Uterus (tissue), 3 donors: ENCODE measurements at regions not wholly inside any gene's neighbourhood (a gene's known extent, or its start where the extent isn't known, plus 50 kb on each side); places are given as distances from the start of the nearest gene placed in this dataset.

Source experiments
- DNase-seq, 2 donors: peaks; one replicate each; pipeline ENCODE4 v3.0.0-alpha.2; 2019 to 2020
- H3K27ac ChIP-seq, 2 donors: fragments of 200-600 bp; sonication (generic); 1 replicate in 1 of 2; 2 replicates in 1 of 2; pipeline ENCODE4 v1.5.1; 2016 to 2018
- H3K27me3 ChIP-seq, 2 donors: fragments of 200-600 bp; sonication (generic); one replicate each; pipeline ENCODE4 v1.5.1; 2018 to 2019; ENCODE audit warnings: control low read depth in 1 of 2
- H3K36me3 ChIP-seq, 2 donors: fragments of 200-600 bp; sonication (generic); one replicate each; pipeline ENCODE4 v1.5.1; 2019; ENCODE audit warnings: control low read depth in 1 of 2
- H3K4me1 ChIP-seq, 2 donors: fragments of 200-600 bp; sonication (generic); one replicate each; pipeline ENCODE4 v1.5.1; 2018 to 2019; ENCODE audit warnings: control low read depth in 1 of 2
- H3K4me3 ChIP-seq, 2 donors: fragments of 200-600 bp; sonication (generic); 1 replicate in 1 of 2; 2 replicates in 1 of 2; pipeline ENCODE4 v1.5.1; 2018 to 2019; ENCODE audit warnings: mild to moderate bottlenecking in 1 of 2
- H3K9me3 ChIP-seq, 2 donors: fragments of 200-600 bp; sonication (generic); one replicate each; pipeline ENCODE4 v1.5.1; 2019; ENCODE audit warnings: control low read depth in 1 of 2
- POLR2A ChIP-seq, 2 donors: fragments of 450-650 bp; IDR thresholded peaks; one replicate each; pipeline ENCODE4 v1.6.1; 2016; ENCODE audit warnings: antibody characterized with exemption in 2 of 2, mild to moderate bottlenecking in 1 of 2, moderate library complexity in 1 of 2
- intact Hi-C: fragments of 100-400 bp; cut with DNase I; formaldehyde crosslinking; loops from one replicate; pipeline ENCODE4 v1.15.1; 2023; ENCODE audit warnings: low total_unique reads
- TF ChIP-seq, protein P1 (sequence below), 4 experiments: fragments of 200-600 bp in 2 of 4; fragments of 450-650 bp in 2 of 4; sonication (generic) in 2 of 4; IDR thresholded peaks; one replicate each; pipeline ENCODE4 v1.5.1; 2016 to 2019; ENCODE audit warnings: antibody characterized with exemption in 4 of 4, mild to moderate bottlenecking in 2 of 4, moderate library complexity in 1 of 4
- donor health status: DM: yes; HTN: yes; CAD: no.

GRCh38 chr11:71148716-71149115 lies 103.7 kb downstream of the SHANK2 start:
- Histone ChIP-seq H3K27ac (no peak overlapping the region), H3K4me1 (no peaks in the 10 kb centered on the region), H3K36me3 (no peaks in the 10 kb centered on the region), H3K4me3 (no peak overlapping the region), H3K9me3 (no peaks in the 10 kb centered on the region), H3K27me3 (no peaks in the 10 kb centered on the region)
- no peak for TF ChIP-seq POLR2A (IDR thresholded peaks at IDR 0.05)
- TF ChIP-seq, protein P1, sequence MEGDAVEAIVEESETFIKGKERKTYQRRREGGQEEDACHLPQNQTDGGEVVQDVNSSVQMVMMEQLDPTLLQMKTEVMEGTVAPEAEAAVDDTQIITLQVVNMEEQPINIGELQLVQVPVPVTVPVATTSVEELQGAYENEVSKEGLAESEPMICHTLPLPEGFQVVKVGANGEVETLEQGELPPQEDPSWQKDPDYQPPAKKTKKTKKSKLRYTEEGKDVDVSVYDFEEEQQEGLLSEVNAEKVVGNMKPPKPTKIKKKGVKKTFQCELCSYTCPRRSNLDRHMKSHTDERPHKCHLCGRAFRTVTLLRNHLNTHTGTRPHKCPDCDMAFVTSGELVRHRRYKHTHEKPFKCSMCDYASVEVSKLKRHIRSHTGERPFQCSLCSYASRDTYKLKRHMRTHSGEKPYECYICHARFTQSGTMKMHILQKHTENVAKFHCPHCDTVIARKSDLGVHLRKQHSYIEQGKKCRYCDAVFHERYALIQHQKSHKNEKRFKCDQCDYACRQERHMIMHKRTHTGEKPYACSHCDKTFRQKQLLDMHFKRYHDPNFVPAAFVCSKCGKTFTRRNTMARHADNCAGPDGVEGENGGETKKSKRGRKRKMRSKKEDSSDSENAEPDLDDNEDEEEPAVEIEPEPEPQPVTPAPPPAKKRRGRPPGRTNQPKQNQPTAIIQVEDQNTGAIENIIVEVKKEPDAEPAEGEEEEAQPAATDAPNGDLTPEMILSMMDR (IDR thresholded peaks at IDR 0.05) = no peak
- intact Hi-C loops = no loop called here
- no peak for DNase-seq

DNA sequence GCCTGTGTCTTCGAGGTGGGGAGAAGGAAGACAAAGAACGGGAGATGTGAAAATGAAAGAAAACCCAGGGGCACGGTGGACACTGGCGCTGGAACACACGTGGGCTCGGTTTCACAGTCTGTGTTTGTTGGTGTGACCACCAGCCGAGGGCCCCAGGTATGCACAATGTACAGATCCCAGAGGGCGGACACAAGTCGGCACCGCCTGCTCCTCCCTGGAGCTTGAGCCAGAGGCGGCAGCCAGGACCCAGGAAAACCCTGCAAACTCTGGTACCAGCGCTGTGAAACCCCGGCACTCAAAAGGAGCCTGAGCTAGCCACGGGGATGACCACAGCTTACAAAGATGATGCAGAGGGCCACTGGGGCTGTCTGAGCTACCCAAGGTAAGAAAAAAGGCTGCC lies 105.0 kb downstream of the SHANK2 start:
- Histone ChIP-seq H3K36me3 (no peaks in the 10 kb centered on the region), H3K9me3 (no peaks in the 10 kb centered on the region), H3K4me3 (no peak overlapping the region), H3K4me1 (no peaks in the 10 kb centered on the region), H3K27me3 (no peaks in the 10 kb centered on the region), H3K27ac (no peak overlapping the region)
- no peak for DNase-seq
- TF ChIP-seq POLR2A (IDR thresholded peaks at IDR 0.05) = no peak
- TF ChIP-seq, protein P1 (IDR thresholded peaks at IDR 0.05) = no peak
- intact Hi-C loops = no loop called here

GRCh38 chr11:71146846-71147245 lies 105.5 kb downstream of the SHANK2 start:
- no peak for DNase-seq
- Histone ChIP-seq H3K4me3 (no peak overlapping the region), H3K27me3 (no peaks in the 10 kb centered on the region), H3K36me3 (no peaks in the 10 kb centered on the region), H3K27ac (no peak overlapping the region), H3K4me1 (no peaks in the 10 kb centered on the region), H3K9me3 (no peaks in the 10 kb centered on the region)
- no peak for TF ChIP-seq POLR2A (IDR thresholded peaks at IDR 0.05)
- TF ChIP-seq, protein P1 (IDR thresholded peaks at IDR 0.05) = no peak
- intact Hi-C loops = no loop called here

GRCh38 chr11:71145988-71146824 lies 106.2 kb downstream of the SHANK2 start:
- TF ChIP-seq, protein P1 (IDR thresholded peaks at IDR 0.05) = no peak
- TF ChIP-seq POLR2A (IDR thresholded peaks at IDR 0.05) = no peak
- H3K4me3 ChIP-seq = no peak overlapping the region
- no peak for DNase-seq
- H3K27me3 ChIP-seq = no peaks in the 10 kb centered on the region
- H3K9me3 ChIP-seq = no peaks in the 10 kb centered on the region
- no peaks in the 10 kb centered on the region for H3K36me3 ChIP-seq
- no peak overlapping the region for H3K27ac ChIP-seq
- intact Hi-C loops = no loop called here
- H3K4me1 ChIP-seq = no peaks in the 10 kb centered on the region

DNA sequence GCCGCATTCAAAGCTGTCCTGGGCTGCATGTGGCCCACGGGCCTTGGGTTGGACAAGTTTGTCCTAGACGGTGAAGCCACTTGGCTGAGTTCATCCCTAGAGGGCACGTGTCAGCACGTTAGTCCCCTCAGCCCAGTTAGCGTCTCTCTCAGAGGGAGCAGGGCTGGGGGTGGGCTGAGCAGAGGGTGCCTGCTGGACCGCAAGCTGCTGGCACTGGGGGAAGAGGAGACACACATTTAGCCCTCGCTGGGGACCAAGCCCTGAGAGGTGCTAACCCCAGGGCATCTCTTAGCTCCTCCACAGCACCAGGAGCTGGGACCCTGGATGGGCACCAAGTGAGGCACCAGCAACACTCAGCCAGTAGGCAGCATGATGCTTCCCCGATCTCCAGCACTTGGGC lies 107.0 kb downstream of the SHANK2 start:
- Histone ChIP-seq H3K4me3 (no peak overlapping the region), H3K27ac (no peak overlapping the region), H3K36me3 (no peaks in the 10 kb centered on the region), H3K9me3 (no peaks in the 10 kb centered on the region), H3K4me1 (no peaks in the 10 kb centered on the region), H3K27me3 (no peaks in the 10 kb centered on the region)
- TF ChIP-seq POLR2A (IDR thresholded peaks at IDR 0.05) = no peak
- no peak for DNase-seq
- intact Hi-C loops = no loop called here
